Right ventricle myocardium inferior (tissue), 1 donor: ENCODE measurements at regions not wholly inside any gene's neighbourhood (a gene's known extent, or its start where the extent isn't known, plus 50 kb on each side); places are given as distances from the start of the nearest gene placed in this dataset.

Experiments
- ATAC-seq: fragments of 200-7000 bp; cut with Tn5 transposase; one replicate; pipeline ENCODE4 v1.9.1; 2020; ENCODE audit warnings: mild to moderate bottlenecking, moderate library complexity
- DNase-seq: peaks from one replicate; pipeline ENCODE4 v3.0.0; 2021; ENCODE audit errors: missing footprints
- intact Hi-C: fragments of 100-400 bp; cut with DNase I; formaldehyde crosslinking; loops from one replicate; pipeline ENCODE4 v1.11.0; 2022
- donor health status: DM: no; HTN: yes; CAD: no; lungs with severe emphysema.

GRCh38 chr3:167958141-167958540 is 137.6 kb downstream of the GOLIM4 start:
- intact Hi-C loops = no loop called here
- ATAC-seq = no peak
- no peak for DNase-seq

GRCh38 chr3:167952969-167953368 is 142.8 kb downstream of the GOLIM4 start:
- intact Hi-C loops = no loop called here
- ATAC-seq (no peak), DNase-seq (no peak)

- no peak for ATAC-seq
Observed at GRCh38 chr3:167950212-167950611, 145.5 kb downstream of the GOLIM4 start.

GRCh38 chr3:167941234-167941995 is 154.3 kb downstream of the GOLIM4 start:
- intact Hi-C loops = no loop called here
- DNase-seq = no peak
- ATAC-seq = peak; percentile 46

More at GRCh38 chr3:167950212-167950611, 145.5 kb downstream of the GOLIM4 start:
- intact Hi-C loops = no loop called here
- DNase-seq = no peak

- DNase-seq (no peak), ATAC-seq (no peak)
- intact Hi-C loops = no loop called here
Observed at GRCh38 chr3:167940241-167940640, 155.5 kb downstream of the GOLIM4 start.

- intact Hi-C loops = no loop called here
Observed at GRCh38 chr3:167938516-167938915, 157.2 kb downstream of the GOLIM4 start.

GRCh38 chr3:167936019-167936418 is 159.7 kb downstream of the GOLIM4 start:
- ATAC-seq (peak; percentile 69), DNase-seq (no peak)
- intact Hi-C loops = no loop called here

More at GRCh38 chr3:167938516-167938915, 157.2 kb downstream of the GOLIM4 start:
- no peak for ATAC-seq
- DNase-seq = no peak

- DNase-seq (no peak), ATAC-seq (no peak)
- intact Hi-C loops = no loop called here
Observed at GRCh38 chr3:167930453-167930852, 165.3 kb downstream of the GOLIM4 start.

- ATAC-seq = peak; percentile 70
- DNase-seq = no peak
- intact Hi-C loops = no loop called here
Observed at GRCh38 chr3:167929968-167930367, 165.8 kb downstream of the GOLIM4 start.

GRCh38 chr3:167928381-167928780 is 167.3 kb downstream of the GOLIM4 start:
- DNase-seq = no peak
- no peak for ATAC-seq
- intact Hi-C loops = loop anchor here (1.0 kb wide), 1 partner anchor 112 kb away; no protein-coding TSS in a partner anchor

GRCh38 chr3:167920747-167921146 is 175.0 kb downstream of the GOLIM4 start:
- DNase-seq (no peak), ATAC-seq (no peak)
- intact Hi-C loops = loop anchor here (5.0 kb wide), 1 partner anchor 247 kb away; no protein-coding TSS in a partner anchor

- no peak for ATAC-seq
- intact Hi-C loops = no loop called here
Observed at GRCh38 chr3:167919590-167919989, 176.1 kb downstream of the GOLIM4 start.

GRCh38 chr3:167918686-167919085 is 177.0 kb downstream of the GOLIM4 start:
- ATAC-seq (no peak), DNase-seq (no peak)
- intact Hi-C loops = no loop called here

More at GRCh38 chr3:167919590-167919989, 176.1 kb downstream of the GOLIM4 start:
- no peak for DNase-seq

- ATAC-seq = no peak
- intact Hi-C loops = no loop called here
Observed at GRCh38 chr3:167918008-167918596, 177.6 kb downstream of the GOLIM4 start.

GRCh38 chr3:167913219-167913835 is 177.8 kb downstream of the SERPINI1 start:
- DNase-seq = no peak
- ATAC-seq = no peak
- intact Hi-C loops = no loop called here

More at GRCh38 chr3:167918008-167918596, 177.6 kb downstream of the GOLIM4 start:
- no peak for DNase-seq

- DNase-seq = no peak
- intact Hi-C loops = no loop called here
- ATAC-seq = no peak
Observed at GRCh38 chr3:167909952-167910351, 174.4 kb downstream of the SERPINI1 start.

- intact Hi-C loops = no loop called here
- ATAC-seq (no peak), DNase-seq (no peak)
Observed at GRCh38 chr3:167909504-167909896, 174.0 kb downstream of the SERPINI1 start.

GRCh38 chr3:167908746-167909503 is 173.4 kb downstream of the SERPINI1 start:
- ATAC-seq (no peak), DNase-seq (no peak)
- intact Hi-C loops = no loop called here

- intact Hi-C loops = no loop called here
- DNase-seq (no peak), ATAC-seq (no peak)
Observed at GRCh38 chr3:167908221-167908620, 172.7 kb downstream of the SERPINI1 start.
